Astrocyte (in vitro differentiated cells and primary cell): ENCODE measurements at regions not wholly inside any gene's neighbourhood (a gene's known extent, or its start where the extent isn't known, plus 50 kb on each side); places are given as distances from the start of the nearest gene placed in this dataset.

Source experiments
- DNase-seq: peaks from one replicate; pipeline ENCODE4 v3.0.0-alpha.2; 2010; ENCODE audit warnings: low read depth
- FAIRE-seq: peaks from 2 replicates; lab custom pipeline; 2011; peaks lifted over from hg19 to GRCh38; lab: Jason Lieb, UNC
- H2AFZ ChIP-seq: 2 replicates; pipeline ENCODE4 v1.6.0; 2012; ENCODE audit warnings: low read depth, low read length, inconsistent platforms
- H3K27ac ChIP-seq: 2 replicates; pipeline ENCODE4 v1.5.1; 2011; ENCODE audit warnings: low read depth, low read length, inconsistent platforms
- H3K27me3 ChIP-seq: 2 replicates; pipeline ENCODE4 v1.6.0; 2011; ENCODE audit warnings: low read length, inconsistent platforms; ENCODE audit not compliant: insufficient read depth
- H3K36me3 ChIP-seq: 2 replicates; pipeline ENCODE4 v1.5.1; 2011; ENCODE audit warnings: low read length, inconsistent platforms; ENCODE audit not compliant: insufficient read depth
- H3K4me1 ChIP-seq: 2 replicates; pipeline ENCODE4 v1.5.1; 2011; ENCODE audit warnings: low read length, inconsistent platforms; ENCODE audit not compliant: insufficient read depth
- H3K4me2 ChIP-seq: 2 replicates; pipeline ENCODE4 v1.6.0; 2012; ENCODE audit warnings: low read length, inconsistent platforms
- H3K4me3 ChIP-seq: 2 replicates; pipeline ENCODE4 v1.5.1; 2011; ENCODE audit warnings: low read depth, mild to moderate bottlenecking, low read length, inconsistent platforms; ENCODE audit not compliant: insufficient read depth
- H3K79me2 ChIP-seq: 2 replicates; pipeline ENCODE4 v1.6.0; 2012; ENCODE audit warnings: mild to moderate bottlenecking, low read length, inconsistent platforms; ENCODE audit not compliant: insufficient read depth
- H3K9ac ChIP-seq: 2 replicates; pipeline ENCODE4 v1.6.0; 2012; ENCODE audit warnings: mild to moderate bottlenecking, low read length, inconsistent platforms
- H3K9me3 ChIP-seq: 2 replicates; pipeline ENCODE4 v1.5.1; 2012; ENCODE audit warnings: low read depth, mild to moderate bottlenecking, low read length, inconsistent platforms; ENCODE audit not compliant: insufficient read depth
- H4K20me1 ChIP-seq: 2 replicates; pipeline ENCODE4 v1.6.0; 2012; ENCODE audit warnings: low read length, inconsistent platforms; ENCODE audit not compliant: insufficient read depth
- H3K27ac Mint-ChIP-seq: one replicate; pipeline ENCODE4 v1.8.0; 2021; ENCODE audit warnings: mild to moderate bottlenecking, mixed read lengths; ENCODE audit not compliant: unreplicated experiment
- H3K27me3 Mint-ChIP-seq: one replicate; pipeline ENCODE4 v1.8.0; 2021; ENCODE audit warnings: low read depth, mixed read lengths; ENCODE audit not compliant: unreplicated experiment
- H3K36me3 Mint-ChIP-seq: one replicate; pipeline ENCODE4 v1.8.0; 2021; ENCODE audit warnings: low read depth, mixed read lengths; ENCODE audit not compliant: unreplicated experiment
- H3K4me1 Mint-ChIP-seq: one replicate; pipeline ENCODE4 v1.8.0; 2021; ENCODE audit warnings: low read depth, mixed read lengths; ENCODE audit not compliant: unreplicated experiment
- H3K4me3 Mint-ChIP-seq: one replicate; pipeline ENCODE4 v1.8.0; 2021; ENCODE audit warnings: mild to moderate bottlenecking, moderate library complexity, mixed read lengths; ENCODE audit not compliant: unreplicated experiment
- H3K9me3 Mint-ChIP-seq: one replicate; pipeline ENCODE4 v1.8.0; 2021; ENCODE audit warnings: mild to moderate bottlenecking, mixed read lengths; ENCODE audit not compliant: unreplicated experiment
- EZH2 ChIP-seq: IDR thresholded peaks from 2 replicates; pipeline ENCODE4 v1.6.1; 2012; ENCODE audit warnings: mild to moderate bottlenecking, low read length, inconsistent platforms; ENCODE audit not compliant: insufficient read depth
- TF ChIP-seq, protein P1 (sequence below): IDR thresholded peaks from 2 replicates; pipeline ENCODE4 v1.5.1; 2011; ENCODE audit warnings: low read depth, mild to moderate bottlenecking, inconsistent platforms, low read length, moderate library complexity; ENCODE audit not compliant: insufficient read depth

DNA sequence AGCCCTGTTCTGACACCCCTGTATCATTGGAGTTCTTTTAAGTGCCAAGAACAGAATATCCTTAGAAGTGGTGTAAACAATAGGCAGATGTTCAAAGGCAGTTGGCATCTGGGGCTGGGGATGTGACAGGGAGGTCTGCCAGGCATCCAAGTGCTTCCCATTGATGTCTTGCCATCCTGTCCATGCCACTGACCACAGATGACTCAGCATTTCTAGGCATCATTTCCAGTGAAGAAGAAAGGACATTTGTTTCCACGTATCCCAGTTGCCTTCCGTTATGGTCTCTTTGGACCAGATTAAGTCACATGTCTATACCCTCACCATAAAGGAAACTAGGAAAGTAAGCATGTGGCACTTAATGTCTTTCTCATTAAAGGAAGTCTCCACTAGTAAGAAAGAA lies 76.7 kb upstream of the BARX2 start:
- Mint-ChIP-seq H3K4me1 (peaks cover 13% of the 10 kb centered on the region), H3K27me3 (no peaks in the 10 kb centered on the region), H3K4me3 (no peak overlapping the region), H3K9me3 (no peaks in the 10 kb centered on the region), H3K27ac (no peak overlapping the region), H3K36me3 (peaks cover 2% of the 10 kb centered on the region)
- Histone ChIP-seq H3K9ac (no peak overlapping the region), H4K20me1 (no peaks in the 10 kb centered on the region), H3K4me3 (no peak overlapping the region), H3K79me2 (no peaks in the 10 kb centered on the region), H2AFZ (no peak overlapping the region), H3K4me1 (peaks cover 8% of the 10 kb centered on the region), H3K36me3 (no peaks in the 10 kb centered on the region), H3K27me3 (no peaks in the 10 kb centered on the region), H3K27ac (no peak overlapping the region), H3K9me3 (no peaks in the 10 kb centered on the region), H3K4me2 (no peak overlapping the region)
- DNase-seq, result peak; percentile 28
- no peak for FAIRE-seq
- no peak for TF ChIP-seq EZH2
- TF ChIP-seq, protein P1, sequence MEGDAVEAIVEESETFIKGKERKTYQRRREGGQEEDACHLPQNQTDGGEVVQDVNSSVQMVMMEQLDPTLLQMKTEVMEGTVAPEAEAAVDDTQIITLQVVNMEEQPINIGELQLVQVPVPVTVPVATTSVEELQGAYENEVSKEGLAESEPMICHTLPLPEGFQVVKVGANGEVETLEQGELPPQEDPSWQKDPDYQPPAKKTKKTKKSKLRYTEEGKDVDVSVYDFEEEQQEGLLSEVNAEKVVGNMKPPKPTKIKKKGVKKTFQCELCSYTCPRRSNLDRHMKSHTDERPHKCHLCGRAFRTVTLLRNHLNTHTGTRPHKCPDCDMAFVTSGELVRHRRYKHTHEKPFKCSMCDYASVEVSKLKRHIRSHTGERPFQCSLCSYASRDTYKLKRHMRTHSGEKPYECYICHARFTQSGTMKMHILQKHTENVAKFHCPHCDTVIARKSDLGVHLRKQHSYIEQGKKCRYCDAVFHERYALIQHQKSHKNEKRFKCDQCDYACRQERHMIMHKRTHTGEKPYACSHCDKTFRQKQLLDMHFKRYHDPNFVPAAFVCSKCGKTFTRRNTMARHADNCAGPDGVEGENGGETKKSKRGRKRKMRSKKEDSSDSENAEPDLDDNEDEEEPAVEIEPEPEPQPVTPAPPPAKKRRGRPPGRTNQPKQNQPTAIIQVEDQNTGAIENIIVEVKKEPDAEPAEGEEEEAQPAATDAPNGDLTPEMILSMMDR, result no peak

DNA sequence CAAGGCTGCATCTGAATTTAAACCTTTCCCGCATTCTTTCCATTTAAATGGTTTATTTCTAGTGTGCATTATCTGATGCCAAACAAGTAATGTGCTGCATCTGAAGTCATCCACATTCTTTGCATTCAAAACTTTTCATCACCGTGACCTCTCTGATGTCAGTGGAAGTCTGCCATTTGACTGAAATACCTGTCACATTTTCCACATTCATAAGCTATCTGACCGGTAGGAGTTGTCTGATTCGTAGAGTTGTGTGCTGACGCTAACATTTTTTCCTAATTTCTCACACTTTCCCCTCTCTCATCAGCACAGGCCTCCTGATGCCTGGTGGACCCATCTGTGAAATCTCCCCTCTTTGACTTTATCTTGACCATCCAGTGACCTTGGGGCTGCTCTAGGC lies 79.9 kb upstream of the BARX2 start:
- Histone ChIP-seq H3K4me1 (peaks cover 8% of the 10 kb centered on the region), H3K79me2 (no peaks in the 10 kb centered on the region), H3K9ac (peak overlapping the region; percentile 13), H3K27me3 (no peaks in the 10 kb centered on the region), H3K36me3 (no peaks in the 10 kb centered on the region), H3K9me3 (no peaks in the 10 kb centered on the region), H4K20me1 (no peaks in the 10 kb centered on the region), H3K27ac (peak overlapping the region; percentile 36), H3K4me3 (no peak overlapping the region), H2AFZ (no peak overlapping the region), H3K4me2 (peak overlapping the region; percentile 9)
- FAIRE-seq (no peak), DNase-seq (peak; percentile 96)
- Mint-ChIP-seq H3K27me3 (no peaks in the 10 kb centered on the region), H3K27ac (peak overlapping the region; percentile 72), H3K36me3 (no peaks in the 10 kb centered on the region), H3K9me3 (no peaks in the 10 kb centered on the region), H3K4me1 (peaks cover 13% of the 10 kb centered on the region), H3K4me3 (no peak overlapping the region)
- no peak for TF ChIP-seq EZH2
- TF ChIP-seq, protein P1, result no peak

DNA sequence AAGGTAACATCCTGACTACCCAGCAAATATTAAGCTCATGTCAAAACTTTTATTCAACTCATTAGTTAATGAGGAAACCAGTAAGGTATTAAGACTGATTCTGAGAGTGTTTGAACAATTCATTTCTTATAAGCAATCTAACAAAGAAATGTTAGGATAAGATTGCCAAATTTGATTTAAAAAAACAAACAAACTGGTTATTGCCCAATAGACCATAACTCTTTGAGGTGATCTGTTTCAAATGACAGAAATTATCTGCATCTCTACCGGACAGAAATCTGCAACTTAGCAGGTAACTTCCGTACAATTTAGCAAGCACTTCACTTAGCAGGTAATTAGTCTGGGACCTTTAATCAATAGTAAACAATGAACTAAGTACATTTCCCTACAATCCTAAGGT lies 82.9 kb upstream of the BARX2 start:
- no peaks in the 10 kb centered on the region for H4K20me1 ChIP-seq
- FAIRE-seq (no peak), DNase-seq (no peak)
- H3K79me2 ChIP-seq, result no peaks in the 10 kb centered on the region
- H3K4me2 ChIP-seq, result no peak overlapping the region
- TF ChIP-seq EZH2, result no peak
- TF ChIP-seq, protein P1, result no peak
- Mint-ChIP-seq H3K4me3 (no peak overlapping the region), H3K4me1 (peaks cover 17% of the 10 kb centered on the region), H3K27me3 (peaks cover 6% of the 10 kb centered on the region), H3K9me3 (peaks cover 3% of the 10 kb centered on the region), H3K27ac (no peak overlapping the region), H3K36me3 (no peaks in the 10 kb centered on the region)
- H3K27me3 ChIP-seq, result no peaks in the 10 kb centered on the region
- H3K27ac ChIP-seq, result no peak overlapping the region
- H3K9me3 ChIP-seq, result peaks cover 5% of the 10 kb centered on the region
- no peak overlapping the region for H3K4me3 ChIP-seq
- no peak overlapping the region for H3K9ac ChIP-seq
- H3K36me3 ChIP-seq, result no peaks in the 10 kb centered on the region
- H3K4me1 ChIP-seq, result peaks cover 8% of the 10 kb centered on the region
- H2AFZ ChIP-seq, result no peak overlapping the region
